SK-N-SH treated with all-trans-retinoic acid at 6 μM for 48 hours (cell line): ENCODE measurements at regions not wholly inside any gene's neighbourhood (a gene's known extent, or its start where the extent isn't known, plus 50 kb on each side); places are given as distances from the start of the nearest gene placed in this dataset.

Experiments
- ARNTL ChIP-seq: fragments of 450-650 bp; formaldehyde crosslinking; IDR thresholded peaks from 2 replicates; pipeline ENCODE4 v1.5.0; 2020; ENCODE audit warnings: low read depth, mild to moderate bottlenecking, moderate library complexity, borderline replicate concordance
- CSDC2 ChIP-seq: fragments of 250-450 bp; sonication (Bioruptor Pico); IDR thresholded peaks from 2 replicates; pipeline ENCODE4 v1.5.0; 2020; ENCODE audit warnings: mild to moderate bottlenecking, moderate library complexity
- OSR1 ChIP-seq: fragments of 250-450 bp; sonication (Bioruptor Pico); IDR thresholded peaks from 2 replicates; pipeline ENCODE4 v1.8.0; 2022; ENCODE audit warnings: moderate library complexity, mild to moderate bottlenecking, inconsistent platforms
- TOX ChIP-seq: fragments of 250-450 bp; sonication (Bioruptor Pico); IDR thresholded peaks from 2 replicates; pipeline ENCODE4 v1.8.0; 2021; ENCODE audit warnings: mild to moderate bottlenecking, moderate library complexity, borderline replicate concordance
- ZFP3 ChIP-seq: fragments of 250-450 bp; sonication (Bioruptor Pico); IDR thresholded peaks from 2 replicates; pipeline ENCODE4 v1.5.0; 2020; ENCODE audit warnings: mild to moderate bottlenecking, moderate library complexity
- ZNF565 ChIP-seq: fragments of 450-650 bp; formaldehyde crosslinking; conservative IDR thresholded peaks from 2 replicates; pipeline ENCODE4 v1.5.0; 2020; ENCODE audit warnings: low read depth, mild to moderate bottlenecking, moderate library complexity
- TF ChIP-seq, protein P1 (sequence below): fragments of 250-450 bp; sonication (Bioruptor Pico); IDR thresholded peaks from 2 replicates; pipeline ENCODE4 v1.5.1; 2021; ENCODE audit warnings: mild to moderate bottlenecking, moderate library complexity
- TF ChIP-seq, protein P2 (sequence below): fragments of 250-450 bp; sonication (Bioruptor Pico); IDR thresholded peaks from 2 replicates; pipeline ENCODE4 v1.5.1; 2020; ENCODE audit warnings: low read depth, mild to moderate bottlenecking, moderate library complexity
- TF ChIP-seq, protein P3 (sequence below): fragments of 250-450 bp; sonication (Bioruptor Pico); IDR thresholded peaks from 2 replicates; pipeline ENCODE4 v1.8.0; 2021; ENCODE audit warnings: low read depth, mild to moderate bottlenecking, moderate library complexity, borderline replicate concordance

DNA sequence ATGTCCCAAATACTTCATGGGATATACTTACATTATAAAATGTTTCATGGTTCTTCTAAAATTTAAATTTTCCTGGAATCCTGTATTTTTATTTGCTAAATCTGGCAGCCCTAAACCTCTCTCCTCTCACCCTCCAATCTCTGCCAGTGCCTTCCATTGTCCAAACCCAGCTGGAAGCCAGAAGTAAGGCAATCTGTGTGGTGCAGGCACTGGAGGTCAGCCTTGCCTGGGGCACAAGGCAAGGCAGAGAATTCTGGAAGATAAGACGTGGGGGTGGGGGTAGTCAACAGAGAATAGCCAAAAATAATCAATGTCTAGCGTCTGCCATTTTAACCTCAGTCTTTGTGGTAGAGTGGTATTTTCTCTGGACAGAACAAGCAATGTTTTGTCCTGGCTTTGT lies 381.7 kb downstream of the GPAM start:
- TF ChIP-seq, protein P1, sequence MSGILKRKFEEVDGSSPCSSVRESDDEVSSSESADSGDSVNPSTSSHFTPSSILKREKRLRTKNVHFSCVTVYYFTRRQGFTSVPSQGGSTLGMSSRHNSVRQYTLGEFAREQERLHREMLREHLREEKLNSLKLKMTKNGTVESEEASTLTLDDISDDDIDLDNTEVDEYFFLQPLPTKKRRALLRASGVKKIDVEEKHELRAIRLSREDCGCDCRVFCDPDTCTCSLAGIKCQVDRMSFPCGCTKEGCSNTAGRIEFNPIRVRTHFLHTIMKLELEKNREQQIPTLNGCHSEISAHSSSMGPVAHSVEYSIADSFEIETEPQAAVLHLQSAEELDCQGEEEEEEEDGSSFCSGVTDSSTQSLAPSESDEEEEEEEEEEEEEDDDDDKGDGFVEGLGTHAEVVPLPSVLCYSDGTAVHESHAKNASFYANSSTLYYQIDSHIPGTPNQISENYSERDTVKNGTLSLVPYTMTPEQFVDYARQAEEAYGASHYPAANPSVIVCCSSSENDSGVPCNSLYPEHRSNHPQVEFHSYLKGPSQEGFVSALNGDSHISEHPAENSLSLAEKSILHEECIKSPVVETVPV (CRISPR knock-in tag), result no peak
- TF ChIP-seq OSR1 (no peak), CSDC2 (CRISPR knock-in tag) (no peak), ZNF565 (CRISPR knock-in tag) (no peak), TOX (CRISPR knock-in tag) (no peak), ARNTL (CRISPR knock-in tag) (no peak), ZFP3 (CRISPR knock-in tag) (no peak)
- TF ChIP-seq, protein P2, sequence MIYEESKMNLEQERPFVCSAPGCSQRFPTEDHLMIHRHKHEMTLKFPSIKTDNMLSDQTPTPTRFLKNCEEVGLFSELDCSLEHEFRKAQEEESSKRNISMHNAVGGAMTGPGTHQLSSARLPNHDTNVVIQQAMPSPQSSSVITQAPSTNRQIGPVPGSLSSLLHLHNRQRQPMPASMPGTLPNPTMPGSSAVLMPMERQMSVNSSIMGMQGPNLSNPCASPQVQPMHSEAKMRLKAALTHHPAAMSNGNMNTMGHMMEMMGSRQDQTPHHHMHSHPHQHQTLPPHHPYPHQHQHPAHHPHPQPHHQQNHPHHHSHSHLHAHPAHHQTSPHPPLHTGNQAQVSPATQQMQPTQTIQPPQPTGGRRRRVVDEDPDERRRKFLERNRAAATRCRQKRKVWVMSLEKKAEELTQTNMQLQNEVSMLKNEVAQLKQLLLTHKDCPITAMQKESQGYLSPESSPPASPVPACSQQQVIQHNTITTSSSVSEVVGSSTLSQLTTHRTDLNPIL, result no peak
- TF ChIP-seq, protein P3, sequence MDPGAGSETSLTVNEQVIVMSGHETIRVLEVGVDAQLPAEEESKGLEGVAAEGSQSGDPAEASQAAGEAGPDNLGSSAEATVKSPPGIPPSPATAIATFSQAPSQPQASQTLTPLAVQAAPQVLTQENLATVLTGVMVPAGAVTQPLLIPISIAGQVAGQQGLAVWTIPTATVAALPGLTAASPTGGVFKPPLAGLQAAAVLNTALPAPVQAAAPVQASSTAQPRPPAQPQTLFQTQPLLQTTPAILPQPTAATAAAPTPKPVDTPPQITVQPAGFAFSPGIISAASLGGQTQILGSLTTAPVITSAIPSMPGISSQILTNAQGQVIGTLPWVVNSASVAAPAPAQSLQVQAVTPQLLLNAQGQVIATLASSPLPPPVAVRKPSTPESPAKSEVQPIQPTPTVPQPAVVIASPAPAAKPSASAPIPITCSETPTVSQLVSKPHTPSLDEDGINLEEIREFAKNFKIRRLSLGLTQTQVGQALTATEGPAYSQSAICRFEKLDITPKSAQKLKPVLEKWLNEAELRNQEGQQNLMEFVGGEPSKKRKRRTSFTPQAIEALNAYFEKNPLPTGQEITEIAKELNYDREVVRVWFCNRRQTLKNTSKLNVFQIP (CRISPR knock-in tag), result no peak
